Activated naive CD8-positive, alpha-beta T cell treated with anti-CD3 and anti-CD28 coated beads, Interleukin-2, amount 50 U/mL, for 24 hours (primary cell): ENCODE measurements at regions not wholly inside any gene's neighbourhood (a gene's known extent, or its start where the extent isn't known, plus 50 kb on each side); places are given as distances from the start of the nearest gene placed in this dataset.

Source experiments
- ATAC-seq: fragments of 150-1000 bp; cut with Tn5 transposase; one replicate; pipeline ENCODE4 v1.10.0; 2021
- DNase-seq: peaks from one replicate; pipeline ENCODE4 v3.0.0; 2021
- H3K27ac Mint-ChIP-seq: one replicate; pipeline ENCODE4 v1.8.0; 2021; ENCODE audit warnings: mild to moderate bottlenecking, mixed read lengths
- H3K27me3 Mint-ChIP-seq: one replicate; pipeline ENCODE4 v1.8.0; 2021; ENCODE audit warnings: mixed read lengths
- H3K36me3 Mint-ChIP-seq: one replicate; pipeline ENCODE4 v1.8.0; 2021; ENCODE audit warnings: low read depth, mixed read lengths
- H3K4me1 Mint-ChIP-seq: one replicate; pipeline ENCODE4 v1.8.0; 2021; ENCODE audit warnings: mixed read lengths
- H3K4me3 Mint-ChIP-seq: one replicate; pipeline ENCODE4 v1.8.0; 2021; ENCODE audit warnings: mild to moderate bottlenecking, moderate library complexity, mixed read lengths
- H3K9me3 Mint-ChIP-seq: one replicate; pipeline ENCODE4 v1.8.0; 2021; ENCODE audit warnings: mixed read lengths

DNA sequence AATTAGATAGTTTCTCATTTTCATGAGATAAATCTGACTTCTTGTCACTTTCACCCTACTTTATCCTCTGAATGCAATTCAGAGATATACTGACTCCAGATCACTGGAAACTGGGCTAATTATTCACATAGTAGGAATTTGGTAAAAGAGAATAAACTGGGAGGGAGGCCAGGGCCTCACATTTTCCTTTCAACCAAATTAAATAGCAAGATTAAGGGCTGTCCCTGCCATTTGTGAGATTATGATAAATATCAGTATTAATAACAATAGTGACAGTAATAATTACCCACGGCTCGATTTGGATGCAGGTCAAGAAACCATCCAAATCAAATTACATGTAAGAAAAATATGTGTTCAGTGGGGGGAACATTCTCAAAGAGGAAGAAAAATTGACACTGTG lies 140.5 kb downstream of the CD83 start:
- Mint-ChIP-seq H3K27me3 (no peaks in the 10 kb centered on the region), H3K4me3 (no peak overlapping the region), H3K27ac (no peak overlapping the region), H3K36me3 (peaks cover 3% of the 10 kb centered on the region), H3K4me1 (peaks cover 7% of the 10 kb centered on the region), H3K9me3 (peaks cover 4% of the 10 kb centered on the region)
- ATAC-seq (no peak), DNase-seq (no peak)

DNA sequence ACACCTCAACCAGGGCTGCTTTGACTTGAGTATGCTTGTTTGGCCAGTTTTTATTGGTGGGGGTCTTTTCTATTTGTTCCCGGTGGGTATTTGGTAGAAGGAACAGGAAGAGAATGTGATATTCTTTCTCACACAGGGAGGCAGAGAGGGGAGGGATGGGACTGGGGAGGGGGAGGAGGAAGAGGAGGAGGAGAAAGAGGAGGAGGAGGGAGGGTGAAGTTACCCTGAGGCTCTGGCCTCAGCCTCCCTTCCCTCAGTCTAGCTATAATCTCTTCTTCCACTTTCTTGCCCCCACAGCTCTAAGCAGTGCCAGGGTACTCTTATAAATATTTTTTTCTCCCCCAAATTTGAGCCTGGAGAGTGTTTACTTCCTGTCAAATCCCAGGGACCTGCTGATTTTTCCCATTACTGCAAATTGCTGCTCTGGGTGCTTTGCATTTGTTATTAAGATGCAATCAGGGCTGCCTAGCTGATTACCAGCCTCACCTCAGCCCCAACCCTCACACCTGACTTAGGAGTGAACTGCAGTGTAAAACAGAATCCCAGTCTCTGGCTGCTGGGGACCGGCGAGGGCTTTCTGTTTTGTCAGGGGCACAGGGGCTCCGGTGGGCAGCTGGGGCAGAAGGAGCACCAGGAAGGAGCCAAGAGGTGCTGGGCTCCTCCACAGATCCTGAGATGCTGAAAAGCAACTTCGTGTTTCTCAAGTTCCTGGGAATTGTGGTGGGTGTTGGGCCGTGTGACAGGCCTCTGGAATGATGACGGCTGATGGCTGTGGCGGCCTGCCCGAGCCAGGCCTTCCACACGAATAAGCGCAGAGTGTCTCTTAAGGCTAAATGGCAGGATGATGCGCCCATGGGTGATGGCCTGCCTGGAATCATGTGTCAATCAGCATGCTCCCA lies 141.4 kb downstream of the CD83 start:
- no peaks in the 10 kb centered on the region for H3K27me3 Mint-ChIP-seq
- H3K27ac Mint-ChIP-seq, result no peak overlapping the region
- no peak for DNase-seq
- H3K9me3 Mint-ChIP-seq, result peaks cover 6% of the 10 kb centered on the region
- H3K4me1 Mint-ChIP-seq, result peaks cover 7% of the 10 kb centered on the region
- no peak overlapping the region for H3K4me3 Mint-ChIP-seq
- no peak for ATAC-seq
- H3K36me3 Mint-ChIP-seq, result peaks cover 4% of the 10 kb centered on the region

DNA sequence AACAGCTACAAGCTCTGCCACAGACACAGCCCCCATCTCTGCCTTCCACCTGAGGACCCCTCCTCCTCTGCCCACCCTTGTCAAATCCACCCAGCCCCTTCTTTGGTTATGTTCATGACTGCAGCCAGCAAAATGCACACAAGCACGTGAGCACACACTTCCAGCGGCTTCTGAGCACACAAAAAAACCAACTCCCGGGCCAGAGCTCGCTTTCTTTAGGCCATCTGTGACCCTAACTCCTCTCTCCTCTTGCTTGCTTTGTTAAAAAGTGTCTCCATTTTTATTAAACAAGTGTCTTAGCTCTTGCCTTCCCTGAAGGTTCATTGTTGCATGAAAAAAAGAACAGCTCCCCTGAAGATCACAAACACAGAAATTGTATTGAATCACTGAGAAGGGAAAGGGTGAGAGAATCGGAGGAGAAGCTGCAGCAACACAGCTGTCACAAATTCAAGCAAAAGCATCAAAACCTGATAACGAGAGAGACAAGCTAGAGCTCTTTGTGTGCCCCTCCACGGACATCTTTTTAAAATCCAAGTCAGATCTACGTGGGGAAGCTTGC lies 142.1 kb downstream of the CD83 start:
- Mint-ChIP-seq H3K4me3 (no peak overlapping the region), H3K9me3 (peaks cover 13% of the 10 kb centered on the region), H3K27ac (no peak overlapping the region), H3K36me3 (peaks cover 6% of the 10 kb centered on the region), H3K27me3 (no peaks in the 10 kb centered on the region), H3K4me1 (peaks cover 2% of the 10 kb centered on the region)
- DNase-seq (no peak), ATAC-seq (no peak)

DNA sequence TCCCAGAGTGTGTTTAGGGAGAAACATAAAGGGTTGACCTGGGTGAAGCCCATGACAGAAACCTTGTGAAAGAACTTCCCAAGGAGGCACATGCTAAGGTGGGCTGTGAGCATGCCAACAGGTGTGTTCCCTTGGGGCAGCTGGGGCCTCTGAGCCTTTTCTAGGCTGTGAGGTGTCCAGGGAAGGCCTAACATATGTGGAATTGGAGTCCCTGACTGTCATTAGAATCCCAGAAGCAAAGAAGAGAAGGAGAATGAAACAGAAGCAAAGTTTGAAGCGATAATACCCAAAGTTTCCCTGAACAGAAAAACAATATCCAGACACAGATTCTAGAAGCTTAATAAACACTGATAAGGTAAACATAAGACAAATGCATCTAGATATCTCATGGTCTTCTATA lies 143.3 kb downstream of the CD83 start:
- H3K9me3 Mint-ChIP-seq, result peaks cover 13% of the 10 kb centered on the region
- ATAC-seq (no peak), DNase-seq (no peak)
- no peaks in the 10 kb centered on the region for H3K27me3 Mint-ChIP-seq
- H3K36me3 Mint-ChIP-seq, result peaks cover 6% of the 10 kb centered on the region
- H3K27ac Mint-ChIP-seq, result no peak overlapping the region
- no peaks in the 10 kb centered on the region for H3K4me1 Mint-ChIP-seq
- no peak overlapping the region for H3K4me3 Mint-ChIP-seq

DNA sequence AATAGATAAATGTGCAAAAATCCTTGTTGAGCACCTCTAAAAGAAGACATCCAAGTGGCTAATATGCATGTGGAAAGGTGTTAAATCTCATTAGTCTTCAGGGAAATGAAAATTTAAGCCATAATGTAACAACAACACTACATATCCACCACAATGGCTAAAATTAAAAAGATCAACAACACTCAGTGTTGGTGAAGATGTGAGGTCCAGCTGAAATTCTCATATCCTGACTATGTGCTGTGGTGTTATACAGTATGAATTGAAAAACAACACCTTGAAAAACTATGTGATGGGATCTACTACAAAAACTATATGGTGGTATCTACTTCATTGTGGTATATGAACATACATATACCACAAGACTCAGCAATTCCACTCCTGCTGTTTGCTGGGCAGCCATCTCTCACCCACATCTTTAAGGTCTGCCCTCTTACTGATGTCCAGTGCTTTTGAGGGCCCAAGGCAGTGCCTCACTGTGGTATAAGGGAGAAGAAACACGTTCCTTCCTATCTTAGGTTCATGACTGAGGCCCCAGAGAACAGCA lies 146.4 kb downstream of the CD83 start:
- Mint-ChIP-seq H3K4me3 (no peak overlapping the region), H3K4me1 (no peaks in the 10 kb centered on the region), H3K27ac (no peak overlapping the region), H3K36me3 (peaks cover 6% of the 10 kb centered on the region), H3K27me3 (no peaks in the 10 kb centered on the region), H3K9me3 (peaks cover 13% of the 10 kb centered on the region)
- no peak for DNase-seq
- ATAC-seq, result no peak

DNA sequence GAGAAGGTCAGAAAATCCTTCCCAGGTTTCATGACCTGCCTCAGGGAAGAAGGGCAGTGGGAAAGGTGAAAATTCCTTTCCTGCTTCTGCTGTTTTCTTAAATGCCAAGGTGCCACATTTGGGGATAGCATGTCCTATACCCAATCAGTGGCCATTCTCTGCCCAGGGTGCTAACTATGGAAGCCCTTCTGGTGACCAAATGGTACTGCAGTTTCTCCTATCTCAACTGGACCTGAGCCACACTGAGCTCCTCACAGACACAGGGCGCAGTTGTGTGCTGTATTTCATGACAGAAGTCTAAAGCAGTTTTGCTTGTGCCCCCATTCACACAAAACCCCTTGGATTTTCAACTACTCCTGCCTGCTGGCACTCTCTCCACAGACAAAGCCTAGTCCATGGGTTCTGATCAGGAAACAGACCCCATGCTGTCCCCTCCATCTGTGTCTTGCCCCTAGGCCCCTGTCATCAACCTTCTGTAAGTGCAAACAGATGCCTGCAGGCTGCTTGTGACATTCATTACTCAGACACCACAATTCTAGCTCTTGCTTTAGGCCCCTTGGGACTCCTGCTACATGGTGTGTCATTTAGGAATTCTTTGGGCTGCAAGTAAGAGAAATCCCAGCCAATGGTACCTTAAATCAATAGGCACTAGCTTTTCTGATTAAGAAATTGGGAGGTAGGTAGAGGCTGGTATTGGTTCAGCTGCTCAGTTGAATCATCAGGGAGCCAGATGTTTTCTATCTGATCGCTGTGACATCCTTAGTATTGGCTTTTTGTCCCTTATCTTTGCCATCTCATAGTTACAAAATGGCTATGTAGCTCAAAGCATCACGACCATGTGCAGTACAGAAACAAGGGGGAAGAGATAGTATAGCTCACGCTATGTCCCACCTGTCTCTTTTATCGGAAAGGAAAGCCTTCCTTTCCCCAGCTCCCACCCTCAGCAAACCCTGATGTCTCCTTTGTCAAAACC lies 147.8 kb downstream of the CD83 start:
- DNase-seq, result no peak
- H3K4me3 Mint-ChIP-seq, result no peak overlapping the region
- peaks cover 9% of the 10 kb centered on the region for H3K9me3 Mint-ChIP-seq
- peaks cover 3% of the 10 kb centered on the region for H3K36me3 Mint-ChIP-seq
- no peak overlapping the region for H3K27ac Mint-ChIP-seq
- no peak for ATAC-seq
- peaks cover 8% of the 10 kb centered on the region for H3K4me1 Mint-ChIP-seq
- no peaks in the 10 kb centered on the region for H3K27me3 Mint-ChIP-seq

DNA sequence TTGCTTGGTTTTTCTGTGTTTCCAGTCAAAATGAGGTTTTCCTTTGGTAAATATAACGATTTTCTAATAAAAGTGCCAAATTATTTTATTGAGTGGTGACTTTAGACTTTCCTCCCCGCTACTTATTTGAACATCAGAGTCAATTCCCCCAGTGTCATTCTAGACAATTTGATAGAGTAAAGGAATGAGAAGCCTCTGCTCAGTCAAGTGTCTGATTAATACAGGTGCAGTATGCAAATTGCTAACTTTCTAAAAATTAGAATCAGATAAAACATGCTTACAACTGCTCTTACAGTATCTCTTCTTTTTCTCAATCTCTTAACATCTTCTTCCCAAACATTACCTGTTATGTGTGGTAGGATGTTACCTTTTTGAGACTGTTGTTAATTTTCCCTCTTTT lies 148.7 kb downstream of the CD83 start:
- H3K9me3 Mint-ChIP-seq, result peaks cover 9% of the 10 kb centered on the region
- peaks cover 18% of the 10 kb centered on the region for H3K4me1 Mint-ChIP-seq
- no peak overlapping the region for H3K27ac Mint-ChIP-seq
- peaks cover 3% of the 10 kb centered on the region for H3K36me3 Mint-ChIP-seq
- no peaks in the 10 kb centered on the region for H3K27me3 Mint-ChIP-seq
- no peak for DNase-seq
- no peak overlapping the region for H3K4me3 Mint-ChIP-seq
- no peak for ATAC-seq

DNA sequence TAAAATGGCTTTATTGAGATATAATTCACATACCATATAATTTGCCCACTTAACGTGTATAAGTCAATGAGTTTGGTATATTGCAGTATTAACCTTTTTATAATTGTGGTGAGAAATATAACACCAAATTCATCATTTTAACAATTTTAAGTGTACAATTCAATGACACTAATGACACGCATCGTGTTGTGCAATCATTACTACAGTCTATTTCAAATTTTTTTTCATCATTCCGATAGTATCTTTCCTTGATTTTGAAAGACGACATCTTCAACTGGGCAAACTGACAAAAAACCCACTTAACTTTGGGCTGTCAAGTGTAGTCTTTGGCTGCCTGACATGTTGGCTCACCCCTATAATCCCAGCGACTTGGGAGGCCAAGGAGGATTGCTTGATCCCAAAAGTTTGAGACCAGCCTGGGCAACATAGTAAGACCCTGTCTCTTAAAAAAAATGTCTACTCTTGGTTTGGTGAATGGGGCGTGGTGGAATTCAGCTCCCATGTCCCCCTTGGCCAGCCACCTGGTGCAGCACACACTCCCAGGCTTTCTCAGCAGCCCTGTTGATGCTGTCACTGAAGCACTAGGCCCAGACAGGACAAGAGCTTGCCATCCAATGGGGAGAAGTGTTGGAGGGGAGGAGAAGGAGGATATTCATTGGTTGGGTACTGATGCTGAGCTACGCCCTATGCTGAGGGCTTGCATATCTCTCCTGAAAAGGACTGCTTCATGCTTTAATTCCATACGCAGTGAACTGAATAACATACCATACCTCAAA lies 150.5 kb downstream of the CD83 start:
- ATAC-seq (no peak), DNase-seq (no peak)
- H3K27ac Mint-ChIP-seq, result no peak overlapping the region
- H3K27me3 Mint-ChIP-seq, result no peaks in the 10 kb centered on the region
- H3K4me1 Mint-ChIP-seq, result peaks cover 30% of the 10 kb centered on the region
- peaks cover 12% of the 10 kb centered on the region for H3K9me3 Mint-ChIP-seq
- no peak overlapping the region for H3K4me3 Mint-ChIP-seq
- peaks cover 5% of the 10 kb centered on the region for H3K36me3 Mint-ChIP-seq

DNA sequence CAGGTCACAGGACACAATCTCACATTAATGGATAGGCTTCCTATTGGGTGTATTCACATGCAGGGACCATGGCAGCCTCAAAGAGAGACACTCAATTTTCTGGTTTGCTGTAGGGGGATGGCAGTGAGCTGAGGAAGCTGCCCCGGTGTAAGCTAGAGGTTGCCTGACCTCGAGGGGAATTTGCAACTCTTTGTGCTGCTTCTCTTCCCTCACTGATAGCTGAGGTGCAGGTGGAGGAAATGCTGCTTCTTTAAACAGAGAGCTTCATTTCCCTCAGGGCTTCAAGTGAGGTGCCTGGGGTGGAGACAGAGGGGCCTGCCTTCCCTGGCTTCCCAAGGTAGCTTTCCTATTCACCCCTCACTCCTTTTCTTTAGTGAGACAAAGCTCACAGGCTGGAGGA lies 151.9 kb downstream of the CD83 start:
- DNase-seq, result no peak
- no peak overlapping the region for H3K4me3 Mint-ChIP-seq
- H3K9me3 Mint-ChIP-seq, result peaks cover 6% of the 10 kb centered on the region
- H3K27me3 Mint-ChIP-seq, result no peaks in the 10 kb centered on the region
- peaks cover 3% of the 10 kb centered on the region for H3K36me3 Mint-ChIP-seq
- no peak overlapping the region for H3K27ac Mint-ChIP-seq
- H3K4me1 Mint-ChIP-seq, result peaks cover 31% of the 10 kb centered on the region
- no peak for ATAC-seq

DNA sequence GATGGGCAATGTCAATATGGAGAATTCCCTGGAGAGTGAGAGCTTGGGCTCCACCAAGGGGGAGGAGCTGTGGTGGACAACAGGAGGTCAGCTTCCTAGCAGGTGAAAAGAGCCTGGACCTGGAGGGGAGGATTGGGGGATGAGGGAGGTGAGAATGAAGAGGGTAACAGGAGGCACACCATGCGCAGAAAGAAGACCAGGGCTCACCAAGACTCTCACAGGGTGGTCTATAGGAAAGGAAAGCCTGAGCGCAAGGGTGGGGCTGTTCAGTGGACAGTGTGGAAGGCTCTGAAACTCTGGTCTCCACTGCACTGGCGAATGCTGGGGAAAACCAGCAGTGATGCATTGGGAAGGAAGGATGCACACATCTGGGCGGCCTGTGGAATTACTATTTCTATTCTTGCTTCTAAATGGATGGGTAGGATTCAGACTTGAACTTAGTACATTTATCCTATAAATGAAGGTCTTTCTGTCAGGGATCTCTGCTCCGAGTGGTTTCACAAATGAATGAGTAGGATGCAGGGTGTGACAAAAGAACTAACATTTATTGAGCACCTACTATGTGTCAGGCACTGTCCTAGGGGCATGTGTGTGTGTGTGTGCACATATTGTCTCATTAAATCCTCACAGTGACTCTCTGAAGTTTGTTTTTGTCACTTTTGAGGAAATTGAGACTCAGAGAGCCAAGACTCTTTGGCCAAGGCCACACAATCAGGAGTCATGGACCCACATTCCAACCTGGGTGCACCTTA lies 152.7 kb downstream of the CD83 start:
- Mint-ChIP-seq H3K27me3 (no peaks in the 10 kb centered on the region), H3K4me3 (no peak overlapping the region), H3K4me1 (peaks cover 39% of the 10 kb centered on the region), H3K27ac (no peak overlapping the region), H3K9me3 (peaks cover 5% of the 10 kb centered on the region), H3K36me3 (peaks cover 3% of the 10 kb centered on the region)
- ATAC-seq, result no peak
- no peak for DNase-seq

DNA sequence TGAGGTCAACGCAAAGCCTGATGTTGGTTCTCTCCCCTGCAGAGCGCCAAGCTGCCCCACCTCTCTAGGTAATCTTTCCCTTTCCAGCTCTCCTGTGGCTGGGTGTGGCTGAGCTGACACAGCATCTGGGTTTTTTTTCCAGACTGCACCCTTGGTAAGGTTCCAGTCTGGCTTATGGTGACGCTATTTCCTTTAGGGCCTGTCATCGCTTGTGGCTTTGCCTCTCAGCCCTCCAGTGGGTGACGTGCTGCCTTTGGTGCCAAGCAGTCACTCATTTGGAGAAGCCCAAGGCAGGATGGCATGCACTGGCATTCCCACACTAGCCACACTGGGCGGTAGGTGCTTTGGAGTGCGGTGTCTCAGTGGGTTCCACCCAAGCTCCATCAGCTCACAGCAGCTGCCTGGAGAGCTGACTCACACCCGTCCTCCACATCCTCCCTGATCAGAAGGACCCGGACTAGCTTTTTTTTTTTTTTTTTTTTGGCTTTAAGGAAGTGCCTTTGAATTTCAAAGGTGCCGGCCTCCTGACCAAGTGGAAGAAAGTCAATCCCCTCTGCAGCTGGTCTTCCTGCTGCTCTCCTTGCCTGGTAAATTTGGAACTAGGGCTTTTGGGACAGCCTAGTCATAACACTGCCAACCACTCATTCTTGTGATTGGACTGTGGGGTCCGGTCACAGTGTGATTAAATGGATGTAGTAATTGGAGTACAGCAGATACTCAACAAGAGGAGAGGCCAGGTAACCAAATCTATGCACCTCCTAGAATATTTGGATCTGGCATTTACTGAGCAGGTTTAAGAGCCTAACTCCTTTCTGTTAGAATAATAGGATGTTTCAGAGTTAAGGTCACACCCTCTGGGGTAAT lies 153.6 kb downstream of the CD83 start:
- H3K27me3 Mint-ChIP-seq, result no peaks in the 10 kb centered on the region
- peaks cover 5% of the 10 kb centered on the region for H3K9me3 Mint-ChIP-seq
- peak overlapping the region; percentile 19 for H3K27ac Mint-ChIP-seq
- peaks cover 3% of the 10 kb centered on the region for H3K36me3 Mint-ChIP-seq
- H3K4me1 Mint-ChIP-seq, result peaks cover 47% of the 10 kb centered on the region
- peak; percentile 92 for ATAC-seq
- no peak overlapping the region for H3K4me3 Mint-ChIP-seq
- DNase-seq, result peak; percentile 60

DNA sequence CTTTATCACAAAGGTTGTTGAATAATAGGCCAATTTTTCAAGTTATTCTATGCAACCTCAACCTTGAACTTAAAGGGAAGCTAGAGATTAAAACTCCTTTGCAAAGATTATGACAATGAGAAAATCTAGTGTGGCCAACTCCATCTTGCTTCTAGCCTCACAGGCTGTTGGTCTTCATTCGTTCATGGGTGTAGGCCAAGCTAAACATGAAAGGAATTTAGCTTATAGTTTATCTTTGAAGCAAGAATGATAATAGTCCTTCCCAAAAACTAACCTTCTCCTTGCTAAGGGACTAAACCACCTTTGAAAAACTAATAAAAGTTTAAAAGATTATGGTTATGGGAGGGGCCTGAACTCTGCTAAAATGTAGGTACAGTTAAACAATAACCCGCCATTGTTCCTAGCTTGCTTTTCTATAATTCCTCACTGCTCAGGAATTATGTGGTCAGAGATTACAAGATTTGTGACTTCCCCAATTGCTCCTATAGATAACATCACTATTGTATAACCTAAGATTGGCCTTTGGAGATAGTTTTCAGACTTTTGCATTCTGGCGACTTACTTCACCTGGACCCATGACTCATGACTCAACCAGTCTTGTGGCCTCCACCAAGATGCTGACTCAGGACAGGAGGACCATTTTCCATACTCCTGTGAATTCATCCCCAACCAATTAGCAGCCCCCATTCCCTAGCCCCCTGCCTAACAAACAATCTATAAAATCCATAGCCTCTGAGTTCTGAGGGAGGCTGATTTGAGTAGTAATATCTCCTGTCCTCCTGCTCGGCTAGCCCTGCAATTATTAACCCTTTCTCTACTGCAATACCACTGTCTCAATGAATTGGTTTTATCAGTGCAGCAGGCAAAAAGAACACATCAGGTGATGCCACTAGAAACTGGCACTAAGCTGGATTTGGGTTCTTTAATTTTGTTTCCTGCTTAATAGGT lies 154.5 kb downstream of the CD83 start:
- DNase-seq (no peak), ATAC-seq (no peak)
- Mint-ChIP-seq H3K4me3 (no peak overlapping the region), H3K9me3 (peaks cover 5% of the 10 kb centered on the region), H3K27ac (no peak overlapping the region), H3K27me3 (no peaks in the 10 kb centered on the region), H3K36me3 (peaks cover 3% of the 10 kb centered on the region), H3K4me1 (peaks cover 56% of the 10 kb centered on the region)
